ENCODE measurements at regions not wholly inside any gene's neighbourhood (a gene's known extent, or its start where the extent isn't known, plus 50 kb on each side); places are given as distances from the start of the nearest gene placed in this dataset.
"Not testable (repeated sequence)": the region's sequence is repeated elsewhere in the genome, so short reads cannot be mapped to it uniquely, and the experiment has no call there.

DNA sequence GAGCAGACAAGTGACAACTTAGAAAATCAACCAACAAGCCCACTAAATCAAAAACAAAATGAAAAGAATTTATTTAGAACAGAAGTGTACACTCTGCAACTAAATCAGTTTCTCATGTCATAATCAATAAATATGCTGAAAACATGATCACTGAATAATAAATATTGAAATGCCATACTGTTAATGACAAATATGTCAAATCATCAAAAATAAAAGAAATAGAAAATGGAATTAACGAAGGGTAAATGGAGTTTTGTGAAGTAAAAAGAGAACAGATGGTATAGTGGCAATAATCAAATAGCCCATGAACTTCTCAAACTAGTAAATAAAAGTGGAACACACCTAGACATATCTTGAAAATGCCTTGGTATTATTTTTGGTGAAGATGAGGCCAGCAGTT, 744.9 kb downstream of the TAF11L14 start:
- DNase-seq: no peak

DNA sequence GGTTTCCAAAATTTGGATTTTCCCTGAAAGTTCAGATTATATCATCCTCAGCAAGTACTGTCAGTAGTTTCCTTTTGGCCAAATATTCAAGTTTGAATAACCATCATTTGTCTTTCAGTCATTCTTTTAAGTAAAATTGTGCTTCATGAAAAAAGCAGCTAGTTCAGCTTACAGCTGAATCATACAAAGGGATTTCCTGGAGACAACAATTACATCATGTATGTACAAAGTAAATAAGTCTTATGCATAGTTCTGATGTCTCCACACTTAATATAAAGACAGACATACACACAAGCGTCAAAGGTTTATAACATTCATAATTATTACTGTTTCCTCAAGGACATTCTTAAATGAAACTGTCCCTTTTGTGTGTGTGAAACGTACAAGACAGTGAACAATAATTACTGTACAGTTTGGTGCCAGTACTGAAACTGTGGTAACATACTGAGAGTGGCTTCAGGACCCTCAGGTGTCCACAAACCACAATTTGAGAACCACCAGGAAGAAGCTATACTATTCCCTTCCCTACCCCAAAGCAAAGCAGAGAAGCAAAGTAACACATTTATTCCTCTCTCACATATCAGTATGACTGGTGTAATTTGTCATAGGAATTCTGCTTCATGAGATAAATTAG, 746.6 kb downstream of the TAF11L14 start:
- no peak for DNase-seq

DNA sequence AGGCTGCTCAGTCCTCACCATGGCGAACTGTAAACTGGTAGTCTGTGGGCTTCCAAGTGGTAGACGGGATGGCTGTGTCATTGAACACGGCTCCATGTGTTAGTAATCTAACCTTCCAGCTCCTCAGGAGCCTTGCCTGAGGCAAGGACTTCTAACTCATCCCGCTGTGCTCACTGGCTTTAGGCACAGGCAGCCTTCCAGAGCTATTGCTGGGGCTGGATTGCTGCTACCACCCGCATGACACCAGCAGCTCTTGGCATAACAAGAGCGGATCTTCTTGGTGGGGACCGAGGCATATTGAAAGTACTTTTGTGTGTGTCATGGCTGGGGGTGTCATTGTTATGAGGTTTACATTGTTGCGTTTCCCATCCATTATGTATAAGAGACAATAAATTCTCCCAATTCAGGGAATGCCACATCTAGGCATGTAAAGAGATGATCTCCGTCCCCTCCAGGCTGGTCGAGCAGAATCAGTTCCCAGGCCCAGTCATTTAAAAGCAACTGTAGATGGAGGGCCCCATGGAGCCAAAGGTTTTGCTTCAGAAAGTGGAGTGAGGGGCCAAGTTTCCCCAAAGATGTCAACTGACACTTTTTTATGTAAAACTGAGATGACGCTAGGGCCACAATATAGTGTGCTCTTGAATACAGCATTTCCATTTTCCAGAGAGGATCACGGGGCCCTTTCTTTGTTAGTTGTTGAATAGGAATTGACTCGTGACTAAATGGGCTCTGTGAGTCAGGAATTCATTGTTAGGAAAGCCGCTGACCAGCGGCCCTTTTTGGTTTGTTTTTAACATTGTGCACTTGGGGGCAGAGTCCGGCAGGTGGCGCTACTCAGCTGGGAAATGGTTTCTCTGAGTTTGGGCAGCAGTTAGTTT, 759.5 kb downstream of the TAF11L14 start:
- peak; percentile 1 to 30 for DNase-seq

DNA sequence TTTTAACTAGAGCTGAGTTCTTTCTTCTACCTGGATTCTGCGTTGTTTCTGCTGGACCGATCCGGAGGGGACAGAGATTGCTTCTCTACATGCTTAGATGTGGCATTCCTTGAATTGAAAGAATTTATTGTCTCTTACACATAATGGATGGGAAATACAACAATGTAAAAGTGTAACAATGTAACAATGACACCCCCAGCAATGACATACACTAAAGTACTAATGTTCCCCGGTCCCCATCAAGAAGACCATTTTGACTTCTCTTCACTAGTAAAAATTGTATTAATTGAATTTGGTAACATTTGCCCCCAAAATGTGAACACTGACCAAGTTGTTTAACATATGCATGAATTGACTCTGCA, 760.2 kb downstream of the TAF11L14 start:
- no peak for DNase-seq

DNA sequence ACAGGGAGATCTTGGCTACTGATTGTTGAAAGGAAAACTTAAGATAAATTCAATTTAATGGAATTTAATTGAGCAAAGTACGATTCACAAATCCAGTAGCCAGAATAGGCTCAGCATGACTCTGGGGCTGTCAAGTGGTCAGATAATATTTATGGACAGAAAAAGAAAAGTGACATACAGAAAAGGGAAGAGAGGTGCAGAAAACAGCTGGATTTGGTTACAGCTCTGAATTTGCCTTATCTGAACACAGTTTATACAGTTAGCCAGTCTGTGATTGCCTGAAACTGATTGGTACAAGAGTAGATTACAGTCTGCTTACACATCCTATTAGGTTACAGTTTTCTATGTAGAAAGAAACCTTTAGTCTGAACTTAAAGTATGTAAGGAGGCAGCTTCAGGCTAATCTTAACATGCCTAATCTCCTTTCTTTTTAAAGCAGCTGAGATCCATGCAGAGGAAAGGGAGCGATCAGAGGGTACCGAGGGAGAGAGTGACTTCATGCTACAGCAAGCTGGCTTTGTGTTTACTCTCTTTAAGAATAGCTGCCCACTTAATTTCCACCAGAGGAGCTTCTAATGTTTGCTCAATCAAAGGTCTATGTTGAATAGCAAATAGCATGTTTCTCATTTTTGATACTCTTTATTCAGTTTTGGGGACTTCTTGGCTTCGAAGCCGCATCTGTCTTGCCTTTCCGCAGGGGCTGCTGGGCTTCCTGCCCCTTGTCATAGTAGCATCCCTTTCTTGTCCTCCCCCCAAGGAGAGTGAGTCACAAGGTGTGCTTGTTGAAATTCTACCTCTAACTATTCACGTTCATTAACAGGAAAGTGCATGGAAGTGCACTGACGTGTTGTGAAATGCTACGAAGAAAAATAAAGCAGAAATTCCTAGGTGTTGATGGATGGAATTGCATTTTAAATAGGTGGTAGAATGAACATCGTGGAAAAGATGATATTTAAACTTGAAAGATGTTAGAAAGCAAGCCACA, 761.2 kb downstream of the TAF11L14 start:
- no peak for DNase-seq

DNA sequence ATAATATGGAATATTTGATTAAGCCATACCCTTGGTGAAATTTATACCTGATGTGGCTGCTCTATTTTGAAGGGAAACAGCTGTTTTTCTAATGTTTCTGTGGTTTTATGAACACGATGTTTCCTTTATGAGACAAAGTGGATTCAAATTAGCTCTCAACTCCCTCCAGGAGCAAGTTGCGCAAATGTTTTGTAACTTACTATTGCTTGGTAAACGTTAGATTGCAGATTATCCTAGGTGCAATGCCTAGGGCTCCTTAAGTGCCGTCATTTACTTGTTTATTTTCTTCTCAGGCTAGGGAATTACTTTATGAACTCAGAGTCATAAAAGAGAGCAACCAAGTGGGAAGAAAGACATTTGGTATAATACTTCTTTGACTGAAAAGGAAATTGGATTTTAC, 763.1 kb downstream of the TAF11L14 start:
- DNase-seq: no peak

DNA sequence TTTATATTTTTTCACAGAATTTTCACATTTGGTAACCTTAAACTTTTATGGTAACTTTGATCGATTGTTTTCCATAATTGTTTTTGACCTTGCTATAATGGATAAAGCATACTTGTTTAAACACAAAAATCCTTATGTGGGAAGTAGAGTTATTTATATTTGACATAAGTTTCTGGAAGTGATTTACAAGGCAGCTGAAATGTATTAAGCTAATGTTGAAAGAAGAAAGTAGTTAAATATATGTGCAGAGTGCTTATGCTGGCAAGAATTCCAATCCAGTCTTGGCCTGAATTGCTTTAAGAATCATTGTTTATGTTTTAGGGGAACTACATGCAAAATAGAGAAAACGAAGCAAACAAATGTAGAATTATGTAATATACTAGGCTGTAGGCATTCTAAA, 763.6 kb downstream of the TAF11L14 start:
- DNase-seq: no peak

DNA sequence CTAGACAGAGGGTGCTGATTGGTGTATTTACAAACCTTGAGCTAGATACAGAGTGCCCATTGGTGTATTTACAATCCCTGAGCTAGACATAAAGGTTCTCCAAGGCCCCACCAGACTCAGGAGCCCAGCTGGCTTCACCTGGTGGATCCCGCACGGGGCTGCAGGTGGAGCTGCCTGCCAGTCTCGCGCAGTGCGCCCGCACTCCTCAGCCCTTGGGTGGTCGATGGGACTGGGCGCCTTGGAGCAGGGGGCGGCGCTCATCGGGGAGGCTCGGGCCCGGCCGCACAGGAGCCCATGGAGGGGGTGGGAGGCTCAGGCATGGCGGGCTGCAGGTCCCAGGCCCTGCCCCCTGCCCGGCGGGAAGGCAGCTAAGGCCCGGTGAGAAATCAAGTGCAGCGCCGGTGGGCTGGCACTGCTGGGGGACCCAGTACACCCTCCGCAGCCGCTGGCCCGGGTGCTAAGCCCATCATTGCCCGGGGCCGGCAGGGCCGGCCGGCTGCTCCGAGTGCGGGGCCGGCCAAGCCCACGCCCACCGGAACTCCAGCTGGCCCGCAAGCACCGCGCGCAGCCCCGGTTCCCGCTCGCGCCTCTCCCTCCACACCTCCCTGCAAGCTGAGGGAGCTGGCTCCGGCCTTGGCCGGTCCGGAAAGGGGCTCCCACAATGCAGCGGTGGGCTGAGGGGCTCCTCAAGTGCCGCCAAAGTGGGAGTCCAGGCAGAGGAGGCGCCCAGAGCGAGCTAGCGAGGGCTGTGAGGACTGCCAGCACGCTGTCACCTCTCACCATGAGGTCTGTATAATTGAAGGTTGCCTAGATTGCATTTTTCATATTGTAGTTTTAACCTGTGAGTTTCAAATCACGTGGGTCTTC, 765.4 kb downstream of the TAF11L14 start:
- DNase-seq: not testable (repeated sequence)

DNA sequence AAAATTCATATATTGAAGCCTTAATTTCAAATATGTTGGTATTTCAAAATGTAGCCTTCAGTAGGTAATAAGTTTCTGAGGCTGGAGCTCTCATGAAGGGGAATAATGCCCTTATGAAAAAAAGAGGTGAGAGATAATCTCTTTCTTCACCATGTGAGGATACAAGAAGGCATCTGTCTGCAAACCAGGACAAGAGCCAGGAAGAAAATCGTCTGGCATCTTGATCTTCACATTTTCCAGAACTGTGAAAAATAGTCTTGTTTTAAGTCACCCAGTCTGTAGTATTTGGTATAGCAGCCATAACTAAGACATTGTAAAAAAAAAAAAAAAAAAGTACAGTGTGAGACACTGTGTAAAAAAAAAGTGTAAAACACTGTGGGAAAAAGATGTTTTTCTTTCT, 768.9 kb downstream of the TAF11L14 start:
- no peak for DNase-seq

DNA sequence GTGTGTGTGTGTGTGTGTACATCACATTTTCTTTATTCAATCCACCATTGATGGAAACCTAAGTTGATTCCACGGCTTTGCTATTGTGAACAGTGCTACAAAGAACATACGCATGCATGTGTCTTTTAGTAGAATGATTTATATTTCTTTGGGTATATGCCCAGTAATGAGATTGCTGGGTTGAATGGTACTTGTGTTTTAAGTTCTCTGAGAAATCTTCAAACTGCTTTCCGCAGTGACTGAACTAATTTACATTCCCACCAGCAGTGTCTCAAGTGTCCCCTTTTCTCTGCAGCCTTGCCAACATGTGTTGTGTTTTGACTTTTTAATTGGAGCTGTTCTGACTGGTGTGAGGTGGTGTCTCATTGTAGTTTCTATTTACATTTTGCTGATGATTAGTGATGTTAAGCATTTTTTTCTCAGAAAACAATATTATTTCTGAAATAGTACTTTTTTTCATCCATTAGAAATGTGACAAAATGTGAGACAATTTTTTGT, 769.7 kb downstream of the TAF11L14 start:
- DNase-seq: no peak

DNA sequence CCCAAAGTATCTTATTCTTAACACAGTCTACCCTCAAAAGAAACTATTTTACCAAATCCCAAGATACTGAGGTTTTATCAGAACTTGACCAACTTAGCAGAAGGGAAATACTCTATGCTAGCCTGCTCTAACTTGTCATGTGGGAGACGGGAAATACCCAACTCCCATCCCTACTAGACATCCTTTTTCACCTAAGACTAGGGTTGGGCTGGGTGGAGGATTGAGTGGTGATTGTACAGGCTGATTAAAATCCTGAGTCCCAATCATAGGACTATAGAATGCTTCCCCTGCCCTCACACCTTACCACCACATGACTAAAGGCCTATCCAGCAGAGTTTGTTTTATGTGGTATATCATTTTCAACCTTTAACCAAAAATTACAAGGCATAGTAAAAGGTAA, 786.5 kb downstream of the TAF11L14 start:
- DNase-seq: no peak

DNA sequence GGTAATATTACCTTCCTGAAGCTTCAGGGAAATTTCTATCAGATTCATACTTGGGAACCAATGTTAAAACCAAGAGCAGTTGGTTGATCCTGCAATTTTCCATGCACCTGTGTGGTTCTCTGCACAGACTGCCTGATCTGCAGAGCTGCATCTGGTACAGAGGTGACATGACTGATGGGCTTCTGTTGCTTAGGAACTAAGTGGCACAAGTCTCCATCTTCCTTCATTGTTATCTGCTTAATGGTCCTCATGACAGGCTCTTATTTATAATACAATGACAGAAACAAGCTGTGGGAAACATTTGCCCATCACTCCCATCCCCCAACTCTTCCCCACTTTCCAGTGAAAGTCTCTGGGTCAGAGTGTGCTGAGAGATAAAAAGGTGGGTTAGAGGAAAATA, 799.1 kb downstream of the TAF11L14 start:
- no peak for DNase-seq

DNA sequence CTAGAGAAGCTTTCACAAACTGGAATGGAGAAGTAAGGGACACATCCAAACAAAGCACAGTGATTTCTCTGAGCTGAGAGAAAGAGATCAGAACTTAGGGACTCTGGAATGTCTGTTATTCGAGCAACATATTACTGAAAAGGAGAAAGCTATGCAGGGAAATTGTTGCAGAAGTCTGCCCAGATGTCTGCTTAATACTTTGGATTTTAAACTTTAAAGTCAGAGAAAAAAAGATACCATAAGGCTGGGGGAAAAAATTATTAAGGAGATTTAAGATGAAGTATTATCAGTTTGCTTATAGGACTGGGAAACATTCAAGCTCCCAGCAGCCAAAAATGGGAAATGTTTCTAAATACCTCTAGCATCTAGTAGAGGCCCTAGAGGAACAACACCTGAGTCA, 803.9 kb downstream of the TAF11L14 start:
- no peak for DNase-seq

DNA sequence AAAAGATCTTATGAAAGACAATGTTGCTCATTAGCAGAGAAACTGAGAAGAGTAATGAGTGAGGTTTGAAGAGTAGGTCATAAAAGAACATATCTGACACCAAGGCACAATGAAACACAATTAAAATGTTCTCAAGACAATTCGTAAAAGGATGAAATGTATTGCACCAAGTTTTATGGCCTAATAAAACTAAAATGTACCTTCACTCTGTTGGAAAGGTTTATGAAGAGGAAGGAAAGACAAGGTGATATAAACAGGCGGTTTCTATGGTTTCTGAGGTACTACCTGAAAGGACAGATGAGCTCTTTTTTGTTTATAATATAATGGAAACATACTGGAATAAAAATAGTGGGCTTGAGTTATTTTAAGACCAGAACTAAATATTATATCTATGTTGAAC, 821.3 kb downstream of the TAF11L14 start:
- DNase-seq: no peak

DNA sequence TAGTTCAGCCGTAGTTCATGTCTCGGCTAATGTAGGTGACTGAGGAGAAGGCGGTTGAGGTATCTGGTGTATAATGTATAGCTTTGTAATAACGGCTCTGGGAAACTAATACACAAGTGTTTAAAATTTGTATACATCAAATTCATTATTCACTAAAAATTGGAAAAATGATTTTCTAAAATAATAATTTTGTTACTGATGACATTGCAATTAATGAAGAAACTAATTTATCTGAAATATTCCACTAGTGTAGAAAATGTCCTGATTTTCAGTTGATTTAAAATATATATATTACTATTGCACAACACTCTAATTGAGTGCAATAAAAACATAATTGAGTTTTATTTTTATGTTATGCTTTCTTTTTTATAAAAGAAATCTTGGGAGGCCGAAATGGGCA, 823.0 kb downstream of the TAF11L14 start:
- no peak for DNase-seq

DNA sequence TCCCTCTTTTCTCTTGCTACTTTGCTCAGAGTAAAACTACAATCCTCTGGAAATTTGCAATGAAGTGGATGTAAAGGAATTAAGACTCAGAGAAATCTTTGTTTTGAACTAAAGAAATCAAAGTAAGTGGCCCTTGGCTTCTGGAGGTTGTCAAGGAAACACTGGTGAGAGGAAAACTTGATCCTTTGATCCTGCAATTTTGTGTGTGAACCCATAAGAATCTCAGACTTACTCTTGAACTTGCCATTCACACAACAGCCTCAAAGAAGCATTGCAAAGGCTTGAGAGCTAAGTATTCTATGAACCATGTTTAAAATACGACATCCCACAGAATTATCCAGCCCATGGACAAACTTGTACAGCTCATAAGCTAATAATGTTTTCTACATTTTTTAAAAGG, 827.5 kb downstream of the TAF11L14 start:
- DNase-seq: no peak

DNA sequence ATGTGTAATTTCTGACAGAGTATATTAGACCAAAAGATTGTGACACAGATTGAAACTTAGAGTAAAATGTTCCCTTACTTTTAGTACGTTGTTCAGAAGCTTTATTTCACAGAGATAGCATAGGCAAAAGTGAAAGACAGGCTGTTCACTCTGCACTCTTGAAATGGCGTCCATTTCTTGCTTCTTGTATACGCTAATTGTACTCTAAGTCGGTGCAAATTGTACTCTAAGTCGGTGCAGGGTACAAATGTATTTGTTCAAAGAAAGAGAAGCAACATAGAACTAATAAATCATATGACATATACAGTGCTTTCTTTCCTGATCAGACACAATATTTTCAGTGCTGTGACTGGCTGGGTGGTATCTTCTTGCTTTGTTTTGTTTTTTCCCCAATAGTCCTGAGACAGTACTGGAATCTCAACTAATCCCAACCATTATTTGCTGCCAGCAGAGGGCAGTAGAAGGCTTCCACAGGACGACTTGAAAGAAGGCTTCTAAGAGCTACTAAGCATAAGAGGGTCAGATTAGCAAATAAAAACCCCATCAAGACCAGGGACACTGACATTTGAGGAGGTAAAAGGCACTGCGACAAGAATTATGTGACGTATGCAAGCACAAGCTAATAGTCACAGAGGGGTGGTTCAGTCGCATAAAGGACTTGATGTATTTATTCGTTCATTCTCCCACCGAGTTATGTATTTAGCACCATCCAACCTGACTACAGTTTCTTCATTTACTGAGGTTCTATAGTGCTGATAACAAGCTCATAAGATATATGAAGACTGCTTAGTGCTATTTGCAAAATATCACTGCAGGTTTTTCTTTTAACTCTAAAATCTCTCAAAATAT, 831.8 kb downstream of the TAF11L14 start:
- peak in 1 of 2 experiments; percentile 8 for DNase-seq

DNA sequence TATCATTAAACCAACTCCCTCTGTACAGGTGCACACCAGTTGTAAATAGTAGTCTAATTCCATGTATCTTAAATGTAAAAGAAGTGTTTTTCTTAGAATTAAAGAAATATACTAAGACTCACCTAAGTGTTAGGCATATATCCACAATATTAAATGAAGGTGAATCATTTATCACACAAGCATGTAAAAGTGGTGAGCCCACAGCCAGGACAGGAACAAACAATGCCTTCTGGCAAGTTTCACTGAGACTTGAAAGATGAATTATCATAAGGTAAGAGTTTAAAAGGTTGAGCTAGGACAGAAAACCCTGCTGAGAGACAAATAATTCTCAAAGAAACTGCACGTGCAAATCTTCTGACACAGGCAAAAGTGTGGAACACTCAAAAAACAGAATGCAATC, 832.5 kb downstream of the TAF11L14 start:
- no peak for DNase-seq

DNA sequence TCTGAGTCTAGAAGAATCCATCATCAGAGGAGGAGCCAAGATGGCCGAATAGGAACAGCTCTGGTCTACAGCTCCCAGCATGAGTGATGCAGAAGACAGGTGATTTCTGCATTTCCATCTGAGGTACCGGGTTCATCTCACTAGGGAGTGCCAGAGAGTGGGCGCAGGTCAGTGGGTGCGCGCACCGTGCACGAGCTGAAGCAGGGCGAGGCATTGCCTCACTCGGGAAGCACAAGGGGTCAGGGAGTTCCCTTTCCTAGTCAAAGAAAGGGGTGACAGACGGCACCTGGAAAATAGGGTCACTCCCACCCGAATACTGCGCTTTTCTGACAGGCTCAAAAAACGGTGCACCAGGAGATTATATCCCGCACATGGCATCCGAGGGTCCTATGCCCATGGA, 837.5 kb downstream of the TAF11L14 start:
- not testable (repeated sequence) for DNase-seq

DNA sequence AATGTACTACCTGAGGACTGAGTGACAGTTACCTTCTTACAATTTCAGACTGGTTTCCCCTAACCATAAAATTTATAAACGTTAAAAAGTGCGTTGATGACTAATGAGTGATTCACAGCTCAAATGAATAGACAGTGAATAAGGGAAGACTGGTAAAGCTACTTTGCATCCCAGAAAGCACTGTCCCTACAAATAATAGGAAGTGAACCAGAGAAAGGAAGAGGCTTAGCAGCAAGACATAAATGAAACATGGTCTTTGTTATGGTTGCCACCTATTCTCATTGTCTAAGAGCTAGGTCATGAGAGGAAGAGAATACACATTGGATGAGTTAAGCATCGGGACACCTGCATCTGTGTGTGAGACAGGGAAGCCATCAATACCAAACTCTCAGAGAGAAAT, 849.2 kb downstream of the TAF11L14 start:
- DNase-seq: no peak

DNA sequence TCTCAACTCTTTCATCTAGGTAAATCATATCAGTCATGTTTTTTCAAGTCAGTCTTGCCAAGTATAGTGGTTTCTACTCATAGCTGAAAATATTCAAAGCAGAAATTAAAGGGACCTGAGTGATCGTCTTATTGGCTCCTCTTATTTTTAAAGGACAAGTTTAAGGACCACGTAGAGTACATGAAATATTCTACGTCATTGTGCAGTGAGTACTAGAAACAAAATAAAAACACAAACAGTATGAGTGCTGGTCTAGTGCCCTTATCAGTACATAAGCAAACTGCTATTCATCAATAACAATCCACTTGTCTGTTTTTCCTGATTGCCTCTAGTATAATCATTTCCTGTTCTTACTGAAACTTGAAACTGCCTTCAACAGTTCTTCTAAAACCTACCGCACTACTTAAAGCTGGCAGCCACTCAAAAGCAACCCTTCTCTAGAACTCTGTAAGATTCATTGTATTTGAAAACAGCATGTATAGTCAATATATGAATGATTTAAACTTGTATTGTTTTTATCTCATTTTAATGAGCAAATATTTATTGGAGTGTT, 853.7 kb downstream of the TAF11L14 start:
- DNase-seq: no peak
